Cardiac muscle cell (in vitro differentiated cells and primary cell): ENCODE measurements at regions not wholly inside any gene's neighbourhood (a gene's known extent, or its start where the extent isn't known, plus 50 kb on each side); places are given as distances from the start of the nearest gene placed in this dataset.

Source experiments
- DNase-seq, 2 donors: peaks; one replicate each; pipeline versions ENCODE4 v3.0.0 to v3.0.0-alpha.2; 2010 to 2017; ENCODE audit warnings: low read depth in 1 of 2, low spot score in 1 of 2
- H3K27ac ChIP-seq: fragments of 200-600 bp; sonication (generic); 2 replicates; pipeline ENCODE4 v1.5.1; 2016
- H3K27me3 ChIP-seq: fragments of 200-600 bp; sonication (generic); 2 replicates; pipeline ENCODE4 v1.6.0; 2016; ENCODE audit warnings: control low read depth
- H3K36me3 ChIP-seq: fragments of 200-600 bp; sonication (generic); 2 replicates; pipeline ENCODE4 v1.5.1; 2016; ENCODE audit warnings: control low read depth
- H3K4me1 ChIP-seq: fragments of 200-600 bp; sonication (generic); 2 replicates; pipeline ENCODE4 v1.8.1; 2017; ENCODE audit warnings: low read depth, mild to moderate bottlenecking, mixed run types
- H3K4me3 ChIP-seq: fragments of 200-600 bp; sonication (generic); 2 replicates; pipeline ENCODE4 v1.5.1; 2016; ENCODE audit warnings: mild to moderate bottlenecking
- H3K9me3 ChIP-seq: fragments of 200-600 bp; sonication (generic); 2 replicates; pipeline ENCODE4 v1.5.1; 2017; ENCODE audit warnings: low read depth, mild to moderate bottlenecking, control low read depth
- TF ChIP-seq, protein P1 (sequence below): IDR thresholded peaks from 2 replicates; pipeline ENCODE4 v1.5.1; 2012; ENCODE audit warnings: low read depth, mild to moderate bottlenecking, low read length

DNA sequence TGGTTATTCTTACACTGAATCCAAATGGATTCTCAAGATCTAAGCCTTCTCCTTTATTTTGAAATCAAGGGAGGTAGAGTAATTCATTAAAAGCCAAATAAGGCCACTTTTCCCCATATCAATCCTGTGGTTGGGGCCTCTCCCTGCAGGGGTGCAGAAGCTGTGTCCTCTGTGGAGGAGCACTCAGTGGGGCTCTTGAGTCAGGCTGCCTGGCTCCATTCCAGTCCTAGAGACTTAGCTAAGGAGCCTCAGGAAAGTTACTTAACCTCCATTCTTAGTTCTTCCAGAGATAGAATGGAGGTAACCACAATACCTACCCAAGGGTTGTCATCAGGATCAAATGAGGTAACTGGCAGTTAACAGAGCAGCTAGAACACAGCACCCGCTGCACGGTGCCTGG lies 564.3 kb downstream of the CMPK2 start:
- DNase-seq = no peak
- H3K4me3 ChIP-seq = no peak overlapping the region
- no peak overlapping the region for H3K27ac ChIP-seq
- TF ChIP-seq, protein P1, sequence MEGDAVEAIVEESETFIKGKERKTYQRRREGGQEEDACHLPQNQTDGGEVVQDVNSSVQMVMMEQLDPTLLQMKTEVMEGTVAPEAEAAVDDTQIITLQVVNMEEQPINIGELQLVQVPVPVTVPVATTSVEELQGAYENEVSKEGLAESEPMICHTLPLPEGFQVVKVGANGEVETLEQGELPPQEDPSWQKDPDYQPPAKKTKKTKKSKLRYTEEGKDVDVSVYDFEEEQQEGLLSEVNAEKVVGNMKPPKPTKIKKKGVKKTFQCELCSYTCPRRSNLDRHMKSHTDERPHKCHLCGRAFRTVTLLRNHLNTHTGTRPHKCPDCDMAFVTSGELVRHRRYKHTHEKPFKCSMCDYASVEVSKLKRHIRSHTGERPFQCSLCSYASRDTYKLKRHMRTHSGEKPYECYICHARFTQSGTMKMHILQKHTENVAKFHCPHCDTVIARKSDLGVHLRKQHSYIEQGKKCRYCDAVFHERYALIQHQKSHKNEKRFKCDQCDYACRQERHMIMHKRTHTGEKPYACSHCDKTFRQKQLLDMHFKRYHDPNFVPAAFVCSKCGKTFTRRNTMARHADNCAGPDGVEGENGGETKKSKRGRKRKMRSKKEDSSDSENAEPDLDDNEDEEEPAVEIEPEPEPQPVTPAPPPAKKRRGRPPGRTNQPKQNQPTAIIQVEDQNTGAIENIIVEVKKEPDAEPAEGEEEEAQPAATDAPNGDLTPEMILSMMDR = no peak
- H3K9me3 ChIP-seq = no peaks in the 10 kb centered on the region
- no peaks in the 10 kb centered on the region for H3K4me1 ChIP-seq
- no peaks in the 10 kb centered on the region for H3K27me3 ChIP-seq
- H3K36me3 ChIP-seq = no peaks in the 10 kb centered on the region

DNA sequence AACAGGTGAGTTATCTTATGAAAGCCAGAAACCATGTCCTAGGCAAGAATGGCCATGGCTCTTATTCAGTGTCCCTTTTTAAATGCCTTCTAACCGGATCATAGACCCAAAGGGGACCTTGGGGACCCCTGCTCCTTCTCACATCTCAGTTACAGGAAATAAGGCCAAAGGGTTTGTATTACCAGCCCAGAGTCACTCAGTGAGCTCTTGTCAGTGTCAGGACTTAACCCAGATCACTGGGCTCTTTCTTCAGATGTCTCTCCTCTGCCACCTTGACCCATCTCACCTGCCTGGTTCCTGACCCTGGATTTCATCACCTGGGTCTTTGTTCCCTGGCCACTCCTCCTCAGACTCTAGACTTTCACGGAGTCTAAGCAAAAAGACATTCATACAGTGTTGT lies 556.7 kb downstream of the CMPK2 start:
- H3K9me3 ChIP-seq = no peaks in the 10 kb centered on the region
- H3K27me3 ChIP-seq = no peaks in the 10 kb centered on the region
- TF ChIP-seq, protein P1 = no peak
- H3K36me3 ChIP-seq = no peaks in the 10 kb centered on the region
- no peaks in the 10 kb centered on the region for H3K4me1 ChIP-seq
- no peak overlapping the region for H3K4me3 ChIP-seq
- DNase-seq = no peak
- no peak overlapping the region for H3K27ac ChIP-seq

DNA sequence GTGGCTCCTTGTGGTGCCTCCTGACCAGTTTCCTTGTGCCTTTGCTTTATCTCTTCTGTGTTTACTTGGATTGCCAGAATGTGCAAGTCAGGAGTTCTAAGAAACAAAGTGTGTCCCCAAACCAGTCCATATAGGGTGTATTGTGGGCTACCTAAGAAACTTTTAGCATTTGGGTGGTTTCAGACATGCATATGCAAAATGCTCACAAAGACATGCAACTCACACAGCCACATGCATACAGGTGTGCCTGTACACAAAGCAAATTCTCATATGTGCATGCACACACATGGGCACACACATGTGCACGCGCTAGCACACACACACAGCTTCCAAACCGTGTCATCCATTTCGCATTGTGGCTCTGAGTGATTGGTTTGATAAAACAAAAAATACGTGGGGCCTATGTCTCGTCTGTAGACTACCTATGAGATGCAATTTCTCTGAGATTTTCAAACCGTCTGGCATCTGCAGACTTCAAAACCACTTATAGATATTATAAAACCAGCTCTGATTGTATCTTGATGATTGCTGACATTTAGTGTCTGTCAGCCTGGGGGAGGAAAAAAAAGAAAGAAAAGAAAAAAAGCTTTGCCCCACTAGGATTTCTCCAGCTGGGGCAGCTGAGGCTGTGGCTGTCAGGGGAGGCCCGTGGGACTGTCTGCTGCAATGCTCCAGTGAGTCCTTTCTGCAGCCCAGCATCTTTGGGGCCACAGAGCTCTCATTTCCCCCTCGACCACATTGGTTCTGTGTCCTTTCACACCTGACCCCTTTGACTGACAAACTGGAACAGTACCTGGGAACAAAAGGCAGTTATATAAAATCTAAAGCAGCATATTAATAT lies 556.1 kb downstream of the CMPK2 start:
- no peaks in the 10 kb centered on the region for H3K27me3 ChIP-seq
- no peak overlapping the region for H3K27ac ChIP-seq
- DNase-seq = no peak
- no peak overlapping the region for H3K4me3 ChIP-seq
- H3K9me3 ChIP-seq = no peaks in the 10 kb centered on the region
- no peaks in the 10 kb centered on the region for H3K4me1 ChIP-seq
- TF ChIP-seq, protein P1 = no peak
- H3K36me3 ChIP-seq = no peaks in the 10 kb centered on the region

DNA sequence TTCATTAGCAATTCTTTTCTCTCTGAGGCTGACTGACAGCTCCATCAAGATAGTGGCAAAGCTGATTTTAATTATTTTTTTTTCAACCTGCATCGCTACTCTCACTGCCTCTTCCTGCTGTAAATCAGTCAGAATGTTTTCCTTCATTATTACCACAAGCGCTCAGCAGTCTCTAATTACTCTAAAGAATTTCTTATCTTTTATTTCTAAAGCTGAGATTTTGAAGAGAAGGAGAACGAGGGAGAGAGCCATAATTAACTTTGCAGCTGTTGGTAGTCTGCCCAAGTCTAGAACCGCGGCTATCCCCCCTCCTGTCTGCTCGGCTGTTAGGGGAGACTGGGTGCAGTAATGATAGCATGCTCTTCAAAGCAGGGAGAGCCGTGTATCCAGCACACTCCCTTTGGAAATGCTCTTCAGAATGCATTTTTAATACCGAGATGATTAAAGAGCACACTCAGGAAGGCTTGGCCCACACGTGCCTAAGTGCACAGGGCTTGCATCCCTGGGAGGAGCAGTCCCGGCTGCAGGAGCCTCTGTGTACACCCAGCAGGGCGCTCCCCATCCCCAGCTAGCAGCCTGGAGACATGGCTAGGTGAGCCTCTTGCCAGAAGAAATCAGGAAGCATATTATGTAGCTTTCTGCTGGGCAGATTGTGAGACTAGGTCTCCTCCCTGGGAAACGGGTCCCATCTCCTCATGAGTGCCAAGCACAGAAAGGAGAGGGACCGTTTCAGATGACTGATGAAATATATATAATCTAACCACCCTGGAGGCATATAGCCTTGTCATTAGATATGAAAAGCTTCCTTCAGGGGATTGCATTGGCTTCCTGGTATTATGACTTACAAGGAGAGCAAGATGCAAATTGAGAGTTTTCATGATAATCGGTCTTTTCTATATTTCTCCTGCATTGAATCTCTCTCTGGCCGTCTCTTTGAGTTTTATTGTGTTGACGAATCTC lies 555.2 kb downstream of the CMPK2 start:
- no peaks in the 10 kb centered on the region for H3K9me3 ChIP-seq
- no peak overlapping the region for H3K27ac ChIP-seq
- H3K4me3 ChIP-seq = no peak overlapping the region
- no peak for DNase-seq
- no peaks in the 10 kb centered on the region for H3K27me3 ChIP-seq
- no peaks in the 10 kb centered on the region for H3K36me3 ChIP-seq
- TF ChIP-seq, protein P1 = no peak
- H3K4me1 ChIP-seq = no peaks in the 10 kb centered on the region

DNA sequence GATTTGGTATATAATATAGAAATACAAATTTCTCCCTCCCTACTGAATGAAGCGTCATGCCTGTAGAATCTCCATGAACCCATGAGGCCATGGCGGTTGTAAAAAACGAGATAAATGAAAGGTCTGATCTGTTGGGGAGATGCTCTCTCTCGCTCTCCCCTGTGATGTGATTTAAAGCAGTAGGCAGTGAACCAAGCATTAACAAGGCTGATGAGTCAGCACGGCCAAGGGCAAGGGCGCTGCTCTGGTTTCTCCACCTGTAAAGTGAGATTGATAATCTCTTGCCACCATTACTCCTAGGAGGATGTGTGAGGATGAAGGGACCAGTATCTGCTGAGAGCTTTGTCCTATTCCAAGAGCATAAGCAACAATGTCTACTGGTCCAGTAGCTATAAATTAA lies 553.3 kb downstream of the CMPK2 start:
- no peaks in the 10 kb centered on the region for H3K36me3 ChIP-seq
- H3K4me1 ChIP-seq = no peaks in the 10 kb centered on the region
- no peak overlapping the region for H3K27ac ChIP-seq
- no peak overlapping the region for H3K4me3 ChIP-seq
- no peaks in the 10 kb centered on the region for H3K27me3 ChIP-seq
- TF ChIP-seq, protein P1 = no peak
- no peaks in the 10 kb centered on the region for H3K9me3 ChIP-seq
- no peak for DNase-seq
